Jurkat, Clone E6-1 (cell line): ENCODE measurements at regions not wholly inside any gene's neighbourhood (a gene's known extent, or its start where the extent isn't known, plus 50 kb on each side); places are given as distances from the start of the nearest gene placed in this dataset.
A peak's percentile ranks its signal among the peaks of the same experiment; 100 is the strongest.

Source experiments
- DNase-seq: peaks from one replicate; pipeline ENCODE4 v3.0.0-alpha.2; 2011; ENCODE audit warnings: low read depth, low spot score
- H3K4me3 ChIP-seq: 2 replicates; pipeline ENCODE4 v1.5.1; 2011; ENCODE audit warnings: mild to moderate bottlenecking, low read length, control low read depth, moderate library complexity

GRCh38 chr3:195007766-195008165 lies 263.2 kb downstream of the XXYLT1 start:
- DNase-seq = no peak

GRCh38 chr3:195008816-195009215 lies 262.1 kb downstream of the XXYLT1 start:
- no peak for DNase-seq
- H3K4me3 ChIP-seq = no peak overlapping the region

More at GRCh38 chr3:195007766-195008165, 263.2 kb downstream of the XXYLT1 start:
- no peak overlapping the region for H3K4me3 ChIP-seq

DNA sequence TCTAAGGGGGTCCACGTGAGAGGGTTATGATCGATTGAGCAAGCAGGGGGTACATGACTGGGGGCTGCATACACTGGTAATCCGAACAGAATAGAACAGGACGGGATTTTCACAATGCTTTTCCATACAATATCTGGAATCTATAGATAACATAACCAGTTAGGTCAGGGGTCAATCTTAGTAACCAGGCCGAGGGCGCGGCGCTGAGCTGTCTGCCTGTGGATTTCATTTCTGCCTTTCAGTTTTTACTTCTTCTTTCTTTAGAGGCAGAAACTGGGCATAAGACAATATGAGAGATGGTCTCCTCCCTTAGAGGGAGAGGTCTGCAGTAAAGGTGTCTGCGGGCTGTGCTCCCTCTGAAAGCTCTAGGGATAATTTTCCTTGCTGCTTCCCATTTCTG lies 261.3 kb downstream of the XXYLT1 start:
- no peak for DNase-seq
- H3K4me3 ChIP-seq = no peak overlapping the region

- DNase-seq = no peak
- no peak overlapping the region for H3K4me3 ChIP-seq
Measured at GRCh38 chr3:195010551-195011100, 260.3 kb downstream of the XXYLT1 start.

DNA sequence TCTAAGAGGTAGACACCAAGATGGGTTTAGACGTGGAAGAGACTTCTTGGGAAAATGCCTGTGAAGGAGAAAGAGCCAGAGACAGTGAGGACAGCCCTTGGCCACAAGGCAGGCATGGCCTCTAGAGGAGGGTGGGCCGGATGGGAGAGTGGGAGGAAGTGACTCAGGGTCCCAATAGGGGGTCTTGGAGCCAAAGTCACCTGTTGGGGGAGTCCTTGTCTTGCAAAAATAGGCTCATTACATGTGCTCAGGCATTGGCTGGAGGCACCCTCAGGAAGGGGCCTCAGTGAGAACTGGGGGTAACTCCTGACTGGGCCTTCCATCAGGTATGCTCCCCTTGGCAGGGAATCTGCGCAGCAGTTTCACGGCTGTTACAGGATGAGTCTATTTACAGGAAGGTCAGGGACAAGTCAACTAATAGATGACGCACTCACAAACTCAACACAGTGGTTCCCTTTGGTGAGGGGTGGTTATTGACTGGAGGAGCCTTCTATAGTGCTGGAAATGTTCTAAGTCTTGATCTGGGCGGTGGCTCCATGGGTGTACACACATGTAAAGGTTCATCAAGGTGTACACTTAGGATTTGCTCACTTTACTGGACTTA lies 259.6 kb downstream of the XXYLT1 start:
- H3K4me3 ChIP-seq = no peak overlapping the region
- no peak for DNase-seq

- no peak for DNase-seq
- no peak overlapping the region for H3K4me3 ChIP-seq
Measured at GRCh38 chr3:195012100-195012499, 258.9 kb downstream of the XXYLT1 start.

DNA sequence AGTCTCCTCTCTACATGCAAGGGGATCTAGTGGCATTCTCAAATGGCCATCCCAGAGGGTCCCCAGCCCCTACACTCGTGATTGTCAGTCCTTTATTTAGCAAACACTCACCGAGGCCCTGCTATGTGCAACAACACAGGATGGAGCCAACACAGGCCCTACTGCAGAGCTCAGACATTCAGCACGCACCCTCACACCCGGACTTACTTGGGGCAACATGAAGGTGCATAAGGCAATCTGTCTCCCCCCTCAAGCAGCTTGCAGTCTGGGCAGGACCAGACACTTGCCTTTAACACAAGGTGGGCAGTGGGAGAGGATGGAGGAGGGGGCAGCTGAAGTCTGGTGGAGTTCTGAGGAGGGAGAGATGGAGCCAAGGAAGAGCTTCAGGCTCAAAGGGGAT lies 258.4 kb downstream of the XXYLT1 start:
- no peak overlapping the region for H3K4me3 ChIP-seq
- DNase-seq = no peak

- H3K4me3 ChIP-seq = no peak overlapping the region
- DNase-seq = no peak
Measured at GRCh38 chr3:195013411-195014361, 257.3 kb downstream of the XXYLT1 start.

GRCh38 chr3:195015021-195015420 lies 255.9 kb downstream of the XXYLT1 start:
- peak; percentile 49 for DNase-seq

GRCh38 chr3:195017151-195017550 lies 253.8 kb downstream of the XXYLT1 start:
- H3K4me3 ChIP-seq = no peak overlapping the region
- DNase-seq = no peak

More at GRCh38 chr3:195015021-195015420, 255.9 kb downstream of the XXYLT1 start:
- no peak overlapping the region for H3K4me3 ChIP-seq
